CD4-positive, alpha-beta T cell treated with Interleukin-15 for 1 hour (primary cell): ENCODE measurements at regions not wholly inside any gene's neighbourhood (a gene's known extent, or its start where the extent isn't known, plus 50 kb on each side); places are given as distances from the start of the nearest gene placed in this dataset.
"Not testable (repeated sequence)": the region's sequence is repeated elsewhere in the genome, so short reads cannot be mapped to it uniquely, and the experiment has no call there.

Source experiments
- DNase-seq: peaks from one replicate; pipeline ENCODE4 v3.0.0-alpha.2; 2020

DNA sequence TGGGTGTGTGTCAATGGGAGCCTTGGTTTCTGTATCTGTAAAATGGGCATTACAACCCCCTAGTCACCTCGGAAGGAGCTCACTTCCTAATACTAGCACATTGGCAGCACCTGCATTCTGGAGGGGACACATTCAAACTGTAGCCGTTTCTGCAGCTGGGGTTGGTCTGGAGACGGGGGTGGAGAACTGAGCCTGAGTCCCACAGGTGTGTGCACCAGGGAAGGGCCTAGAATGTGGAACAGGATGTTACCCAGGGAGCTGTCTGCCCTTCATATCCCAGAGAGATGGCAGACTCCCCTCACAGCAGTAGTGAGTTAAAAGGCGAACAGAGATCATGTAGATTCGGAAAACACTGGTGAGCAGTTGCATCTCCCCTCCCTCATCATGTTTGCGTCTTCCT lies 272.8 kb upstream of the ZNF32 start:
- DNase-seq, result no peak

GRCh38 chr10:43920236-43920758 lies 271.6 kb upstream of the ZNF32 start:
- DNase-seq, result not testable (repeated sequence)

DNA sequence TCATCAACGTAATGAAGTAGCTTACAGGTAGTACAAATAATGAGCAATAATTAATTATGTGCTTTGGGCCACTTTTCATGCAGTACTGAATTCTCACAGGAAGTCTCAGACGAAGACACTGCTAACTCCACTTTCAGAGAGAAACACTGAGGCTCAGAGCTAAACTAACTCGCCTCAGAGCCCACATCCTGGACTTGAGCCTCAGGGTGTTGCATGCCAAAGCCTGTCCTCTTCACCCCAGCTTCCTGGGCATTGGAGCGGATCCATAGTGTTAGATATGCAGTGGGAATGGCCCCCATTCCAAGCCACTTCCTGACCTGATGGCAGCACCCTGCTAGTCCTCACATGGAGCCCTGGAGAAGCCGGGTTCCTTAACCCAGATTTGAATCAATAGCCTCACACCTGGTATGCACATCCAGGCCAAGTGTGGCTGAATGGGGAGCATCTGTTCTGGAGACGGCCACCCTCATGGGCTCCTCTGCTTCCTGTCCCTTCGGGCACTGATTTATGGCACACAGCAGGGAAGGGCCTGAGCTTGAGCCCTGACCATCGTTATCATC lies 265.1 kb upstream of the ZNF32 start:
- DNase-seq, result no peak

DNA sequence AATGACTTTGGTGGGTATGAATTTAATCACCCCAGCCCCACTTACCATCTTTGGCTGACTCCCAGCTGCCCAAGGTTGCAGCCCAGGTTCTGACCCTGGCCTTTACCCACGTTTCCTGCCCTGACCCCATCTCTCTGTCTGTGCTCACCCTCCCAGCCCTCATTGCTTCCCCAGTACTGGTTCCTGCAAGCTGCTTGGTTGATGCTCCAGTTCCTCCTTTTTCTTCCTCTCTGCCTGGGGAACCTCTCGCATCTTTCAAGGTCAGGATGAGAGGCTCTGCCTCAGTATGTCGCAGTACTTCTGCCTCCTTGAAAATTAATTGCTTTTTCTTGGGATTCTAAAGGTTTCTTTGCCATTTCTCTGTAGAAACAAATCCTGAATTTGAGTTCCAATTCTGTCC lies 263.8 kb upstream of the ZNF32 start:
- no peak for DNase-seq

DNA sequence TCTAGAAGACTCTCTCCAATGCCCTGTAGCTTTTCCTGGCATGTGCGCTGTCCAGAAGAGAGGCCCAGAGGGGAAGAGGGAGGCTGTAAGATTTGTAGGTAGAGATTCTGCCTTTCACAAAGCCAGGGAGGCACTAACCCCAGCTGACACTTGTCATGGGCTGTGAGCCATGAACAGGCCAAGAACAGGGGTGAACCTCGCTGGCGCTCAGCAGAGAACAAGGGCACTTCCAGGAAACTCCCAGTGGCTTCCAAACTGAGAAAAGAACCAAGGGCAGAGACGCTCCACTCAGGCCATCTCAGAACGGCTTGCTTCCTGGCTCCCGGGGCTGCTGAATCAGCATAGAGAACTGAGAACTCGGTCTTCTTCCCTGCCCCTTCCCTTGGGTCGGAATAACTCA lies 257.8 kb upstream of the ZNF32 start:
- no peak for DNase-seq

GRCh38 chr10:43905512-43906236 lies 257.0 kb upstream of the ZNF32 start:
- no peak for DNase-seq

DNA sequence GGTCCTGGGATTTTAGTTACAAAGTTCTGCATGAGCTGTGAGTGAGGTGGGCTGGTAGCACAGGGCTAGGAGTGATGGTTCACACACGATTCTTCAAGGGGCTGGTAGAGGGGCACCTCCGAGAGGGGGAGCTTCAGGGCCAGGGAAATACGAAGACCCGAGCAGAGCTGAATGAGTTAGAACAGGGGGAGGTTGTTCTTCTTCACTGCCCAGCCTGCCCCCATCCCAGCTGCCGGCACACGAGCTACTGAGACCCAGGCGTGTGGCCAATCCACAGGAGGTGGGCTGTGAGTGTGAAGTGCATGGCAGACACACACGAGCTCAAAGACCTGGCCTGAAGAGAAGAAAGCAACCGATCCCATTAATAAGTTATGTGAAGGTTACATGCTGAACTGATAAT lies 256.2 kb upstream of the ZNF32 start:
- DNase-seq, result no peak

DNA sequence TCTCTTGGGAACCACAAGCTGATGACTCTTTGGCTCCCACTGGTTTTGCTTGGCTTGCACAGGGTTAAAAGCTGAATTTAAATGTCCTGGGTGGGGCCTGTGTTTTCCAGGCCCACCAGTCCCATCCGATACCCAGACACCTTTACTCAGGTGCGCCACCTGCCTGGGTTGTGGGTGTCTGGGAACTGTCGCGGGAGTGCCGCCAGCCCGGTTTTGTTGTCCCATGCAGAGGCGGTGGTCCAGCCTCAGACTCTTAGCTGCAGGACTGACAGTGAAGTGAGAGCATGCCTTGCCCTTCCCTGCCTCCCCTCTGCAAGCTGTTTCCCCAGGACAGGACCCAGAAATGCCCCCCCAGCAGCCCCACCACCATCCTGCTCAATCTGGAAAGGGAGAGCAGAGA lies 255.6 kb upstream of the ZNF32 start:
- DNase-seq, result no peak

- DNase-seq, result no peak
These were observed 254.8 kb upstream of the ZNF32 start for GRCh38 chr10:43903451-43903850.

GRCh38 chr10:43902842-43903241 lies 254.2 kb upstream of the ZNF32 start:
- no peak for DNase-seq

DNA sequence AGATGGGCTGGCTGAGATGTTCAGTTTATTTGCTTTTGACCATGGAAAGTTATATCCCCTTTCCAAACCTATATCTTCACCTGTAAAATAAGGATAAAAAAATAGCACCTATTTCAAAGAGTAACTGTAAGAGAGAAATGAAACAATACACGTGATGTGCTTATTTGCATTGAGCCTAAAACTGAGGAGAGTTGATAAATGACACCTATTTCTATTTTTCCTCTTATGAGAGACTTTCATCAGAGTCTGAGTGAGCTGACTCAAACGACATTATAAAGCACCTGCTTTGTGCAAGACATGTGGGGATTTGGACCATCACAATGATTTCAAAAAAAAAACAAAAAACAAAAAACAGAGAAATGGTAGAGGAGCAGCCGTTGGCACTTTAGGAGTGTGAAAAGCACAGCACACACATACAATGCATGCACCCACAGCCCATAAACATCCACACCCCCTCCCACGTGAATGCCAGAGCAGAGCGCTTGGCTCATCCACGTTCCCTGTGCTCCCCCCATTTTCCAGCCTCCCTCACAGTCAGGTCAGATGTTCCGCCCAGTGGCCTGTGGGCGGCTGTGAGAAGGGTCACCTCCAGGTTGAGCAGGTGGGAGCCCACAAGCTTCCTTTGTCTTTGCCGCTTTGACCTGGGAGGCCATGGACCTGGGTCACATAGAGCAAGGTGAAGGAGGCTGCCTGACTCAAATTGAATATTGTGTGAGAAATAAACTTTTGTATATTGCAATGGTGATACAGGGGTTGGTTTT lies 253.2 kb upstream of the ZNF32 start:
- DNase-seq, result no peak

DNA sequence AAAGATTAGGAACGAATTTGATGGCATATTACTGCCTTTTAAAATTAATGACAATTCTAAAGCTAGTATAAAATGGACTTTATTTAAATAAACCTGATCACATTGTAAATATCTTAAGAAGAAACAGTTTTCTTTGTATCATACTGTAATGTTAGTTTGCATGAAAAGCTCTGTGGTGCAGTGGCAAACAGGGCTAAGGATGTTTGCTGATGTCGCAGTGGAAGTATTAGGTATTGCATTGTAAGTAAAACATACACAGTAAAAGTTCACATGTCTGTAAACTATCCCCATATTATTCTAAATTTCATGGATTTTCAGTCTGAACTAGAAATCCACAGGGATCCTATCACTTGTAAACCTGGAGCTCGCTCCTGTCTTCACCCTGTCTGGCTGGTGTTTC lies 252.6 kb upstream of the ZNF32 start:
- no peak for DNase-seq

DNA sequence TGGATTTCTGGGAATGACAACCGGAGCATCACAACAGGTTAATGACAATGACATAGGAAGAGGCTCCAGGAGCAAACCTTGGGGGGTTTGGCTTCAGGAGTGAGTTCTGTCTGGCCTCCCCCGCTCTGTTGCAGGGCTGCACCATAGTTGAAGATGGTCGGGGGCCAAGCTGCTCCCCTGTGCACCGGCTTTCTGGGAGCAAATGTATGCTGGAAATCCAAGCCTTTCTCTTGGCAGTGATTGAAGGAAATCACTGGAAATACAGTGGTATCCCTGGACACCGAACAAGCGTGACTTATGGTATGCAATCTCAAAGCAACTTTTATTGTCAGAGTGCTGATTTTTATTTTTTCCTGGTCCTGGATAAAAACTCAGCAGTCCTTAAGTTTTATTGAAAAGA lies 251.9 kb upstream of the ZNF32 start:
- no peak for DNase-seq

- no peak for DNase-seq
These were observed 250.7 kb upstream of the ZNF32 start for GRCh38 chr10:43899224-43899959.

DNA sequence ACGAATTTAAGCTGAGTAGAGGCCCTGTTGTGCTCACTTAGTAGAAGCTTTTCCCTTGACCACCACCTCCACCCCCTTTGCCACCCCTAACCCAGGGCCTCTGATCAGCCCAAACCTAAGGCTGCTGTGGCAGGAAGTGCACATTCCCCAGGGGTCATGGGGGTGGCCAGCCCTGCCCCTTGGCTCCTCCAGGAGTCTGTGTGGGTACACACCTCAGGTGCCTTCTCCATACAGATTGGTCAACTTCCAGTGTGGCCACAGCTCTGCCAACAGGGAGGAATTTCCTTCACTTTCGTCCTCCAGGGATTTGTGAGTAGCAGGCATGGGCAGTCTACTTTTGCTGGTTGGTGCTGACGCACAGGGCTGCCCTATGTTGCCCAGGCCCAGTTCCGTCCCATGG lies 249.9 kb upstream of the ZNF32 start:
- DNase-seq, result no peak

DNA sequence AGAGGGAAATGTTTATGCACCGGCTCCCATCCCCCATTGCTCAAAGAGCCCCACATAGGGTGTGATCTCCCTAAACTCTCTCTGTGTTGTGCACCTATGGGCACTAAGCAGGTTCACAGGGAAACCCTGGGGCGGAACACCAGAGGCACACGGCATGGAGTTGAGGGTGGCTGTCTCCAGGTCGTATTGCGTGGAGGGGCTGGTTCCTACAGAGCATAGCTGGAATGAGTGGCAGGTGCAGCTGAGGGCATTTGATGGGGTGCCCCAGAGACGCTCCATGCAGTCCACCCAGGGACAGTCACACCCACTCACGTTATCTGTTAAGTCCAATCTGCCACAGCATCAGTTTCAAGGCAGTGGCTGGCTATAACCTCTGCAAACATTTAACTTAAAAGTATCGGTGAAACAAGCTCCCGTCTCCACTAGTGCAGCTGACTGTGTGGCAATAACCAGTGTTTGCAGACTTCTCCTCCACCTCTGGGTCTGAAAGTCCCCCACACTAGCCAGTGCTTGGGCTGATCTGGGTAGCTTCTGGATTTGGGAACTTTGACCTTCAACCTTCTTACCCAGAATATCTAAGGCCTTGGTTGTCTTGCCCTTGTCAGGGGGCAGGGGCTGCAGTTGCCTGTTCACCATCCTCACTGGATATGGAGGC lies 249.2 kb upstream of the ZNF32 start:
- DNase-seq, result no peak

DNA sequence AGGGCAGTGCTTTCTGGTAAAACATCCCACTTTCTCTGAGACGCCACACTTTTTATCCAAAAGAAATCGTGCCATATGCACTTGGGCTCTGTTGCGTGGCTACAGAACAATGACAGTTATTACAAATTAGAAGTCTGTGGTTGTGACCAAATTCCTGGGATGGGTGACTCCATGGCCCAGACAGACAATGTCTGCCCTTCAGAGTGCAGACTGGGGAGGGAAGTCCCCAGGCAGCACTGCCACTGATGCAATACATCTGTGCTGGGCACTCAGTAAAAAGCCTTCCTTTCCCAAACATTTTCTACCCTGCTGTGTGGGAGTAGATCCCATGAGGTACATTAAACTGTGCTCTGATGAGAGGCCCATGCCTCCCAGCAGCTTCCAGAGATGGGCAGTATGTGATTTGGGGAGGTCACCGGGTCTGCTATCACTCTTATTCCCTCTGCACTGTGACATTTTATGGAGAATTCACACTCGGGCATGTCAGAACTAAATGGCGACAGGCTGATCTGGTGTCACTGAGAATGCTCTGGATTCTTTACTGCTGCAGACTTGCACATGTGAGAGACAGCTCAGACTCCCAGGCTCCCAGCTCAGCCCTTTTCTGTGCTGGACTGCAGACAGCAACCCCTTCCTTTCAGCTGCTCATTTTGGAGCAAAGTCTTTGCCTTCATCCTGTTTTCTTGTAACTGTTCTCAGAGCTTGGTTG lies 243.5 kb upstream of the ZNF32 start:
- DNase-seq, result no peak

DNA sequence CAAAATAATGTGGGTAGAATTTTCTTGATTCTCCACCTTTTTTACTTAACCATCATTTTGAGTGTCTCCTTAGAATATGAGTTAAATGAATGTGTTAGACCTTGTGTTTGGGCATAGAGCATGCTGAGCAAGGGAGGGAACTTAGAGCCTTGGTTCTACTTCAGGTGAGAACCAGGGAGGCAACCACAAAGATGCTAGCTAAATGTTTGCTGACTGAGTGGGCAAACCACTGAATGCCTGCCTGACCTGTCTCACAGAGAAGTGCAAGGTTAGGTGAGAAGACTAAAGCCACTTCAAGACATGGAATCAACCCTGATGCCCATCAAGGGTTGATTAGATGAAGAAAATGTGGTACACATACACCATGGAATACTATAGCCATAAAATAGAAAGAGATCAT lies 242.6 kb upstream of the ZNF32 start:
- DNase-seq, result no peak

DNA sequence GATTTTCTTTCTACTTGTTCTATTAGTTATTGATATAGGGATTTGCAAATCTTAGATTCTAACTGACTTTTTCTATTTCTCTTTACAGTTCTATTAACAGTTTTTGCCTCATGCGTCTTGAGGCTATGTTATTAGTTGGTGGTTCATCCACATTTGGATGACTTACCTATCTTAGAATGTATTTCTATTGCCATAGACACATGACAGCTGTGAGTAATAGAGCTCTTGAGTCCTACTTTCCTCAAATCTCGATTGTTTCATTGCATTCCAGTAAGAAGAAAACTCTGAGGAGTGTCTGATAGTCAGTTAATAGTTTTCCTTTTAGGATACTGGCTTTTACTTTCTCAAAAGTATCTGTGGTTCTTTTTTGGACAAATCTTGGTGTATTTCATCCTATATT lies 241.4 kb upstream of the ZNF32 start:
- DNase-seq, result no peak

DNA sequence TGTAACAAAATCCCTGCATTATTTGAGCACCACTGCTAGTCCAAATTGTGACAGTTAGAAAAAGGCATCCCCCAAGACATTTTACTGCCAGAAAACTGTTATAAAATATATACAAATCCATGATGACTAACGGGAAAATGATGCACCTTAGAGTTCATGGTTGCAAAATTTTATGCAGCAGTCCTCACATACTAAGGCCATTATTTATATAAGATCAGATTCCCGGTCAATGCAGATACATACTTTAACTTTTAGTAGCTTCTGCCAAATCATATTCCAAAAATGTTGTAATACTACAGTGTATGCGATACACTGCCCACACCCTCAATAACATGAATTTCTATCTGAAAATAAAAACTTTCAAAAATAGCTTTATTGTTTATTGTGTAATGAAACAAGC lies 239.9 kb upstream of the ZNF32 start:
- no peak for DNase-seq

DNA sequence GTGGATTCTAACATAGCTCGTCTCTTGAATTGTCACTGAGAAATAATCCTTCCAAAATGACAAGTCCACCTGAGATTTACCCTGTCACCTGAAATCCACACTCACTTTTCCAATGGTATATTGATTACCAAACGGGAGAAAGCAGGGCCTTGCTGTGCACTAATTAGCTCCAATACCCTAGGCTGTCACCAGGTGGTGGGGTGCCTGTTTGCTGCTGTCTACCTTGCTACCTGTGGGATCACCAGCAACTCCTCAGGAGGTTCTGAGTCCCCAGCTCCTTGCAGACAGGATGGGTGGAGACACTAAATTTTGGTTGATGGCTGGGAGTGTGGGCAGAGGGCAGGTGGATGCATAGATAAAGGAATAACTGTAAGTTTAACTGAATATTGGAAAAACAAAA lies 237.2 kb upstream of the ZNF32 start:
- DNase-seq, result no peak

DNA sequence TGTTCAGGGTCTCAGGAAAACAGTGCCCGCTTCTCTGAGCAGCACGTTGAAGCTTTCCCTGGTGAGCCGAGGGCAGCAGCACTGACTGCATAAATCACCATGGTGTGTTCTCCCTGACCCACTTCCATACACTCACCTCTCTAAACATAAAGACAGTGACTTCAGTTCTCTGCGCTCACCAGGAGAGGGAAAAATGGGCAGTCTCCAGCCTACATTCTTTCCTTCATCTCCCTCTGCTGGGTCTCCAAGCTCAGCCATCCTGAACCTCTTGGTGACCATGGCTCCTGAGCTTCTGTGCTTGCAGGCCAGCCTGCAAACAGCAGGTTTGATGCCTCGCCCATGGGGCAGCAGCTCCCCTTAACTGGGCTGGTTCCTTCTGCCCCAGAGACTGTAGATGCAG lies 236.6 kb upstream of the ZNF32 start:
- no peak for DNase-seq
